NCI-H1105 (cell line): ENCODE measurements at regions not wholly inside any gene's neighbourhood (a gene's known extent, or its start where the extent isn't known, plus 50 kb on each side); places are given as distances from the start of the nearest gene placed in this dataset.
A peak's percentile ranks its signal among the peaks of the same experiment; 100 is the strongest.
"Not testable (repeated sequence)": the region's sequence is repeated elsewhere in the genome, so short reads cannot be mapped to it uniquely, and the experiment has no call there.

ENCODE experiments used
- DNase-seq: peaks from one replicate; lab custom pipeline; 2025; lab: John Stamatoyannopoulos, UW

GRCh38 chr13:55038230-55038629 lies 2009.6 kb downstream of the OLFM4 start:
- DNase-seq, result no peak

GRCh38 chr13:55053891-55054550 lies 2025.4 kb downstream of the OLFM4 start:
- DNase-seq, result not testable (repeated sequence)

- DNase-seq, result not testable (repeated sequence)
Observed at GRCh38 chr13:55055666-55056065, 2027.1 kb downstream of the OLFM4 start.

- DNase-seq, result no peak
Observed at GRCh38 chr13:55062662-55063061, 2034.0 kb downstream of the OLFM4 start.

- no peak for DNase-seq
Observed at GRCh38 chr13:55067946-55068345, 2039.3 kb downstream of the OLFM4 start.

GRCh38 chr13:55069746-55070145 lies 2041.1 kb downstream of the OLFM4 start:
- DNase-seq, result no peak

GRCh38 chr13:55073000-55073399 lies 2044.4 kb downstream of the OLFM4 start:
- no peak for DNase-seq

- no peak for DNase-seq
Observed at GRCh38 chr13:55084630-55085029, 2056.0 kb downstream of the OLFM4 start.

GRCh38 chr13:55087085-55087484 lies 2053.6 kb upstream of the PRR20A start:
- DNase-seq, result no peak

- DNase-seq, result no peak
Observed at GRCh38 chr13:55090612-55091011, 2050.1 kb upstream of the PRR20A start.

- DNase-seq, result no peak
Observed at GRCh38 chr13:55091172-55091571, 2049.5 kb upstream of the PRR20A start.

- DNase-seq, result no peak
Observed at GRCh38 chr13:55106509-55106908, 2034.2 kb upstream of the PRR20A start.

GRCh38 chr13:55120631-55121030 lies 2020.1 kb upstream of the PRR20A start:
- no peak for DNase-seq

GRCh38 chr13:55155046-55155445 lies 1985.7 kb upstream of the PRR20A start:
- peak; percentile 27 for DNase-seq

GRCh38 chr13:55159765-55160164 lies 1981.0 kb upstream of the PRR20A start:
- DNase-seq, result no peak

- DNase-seq, result peak; percentile 90
Observed at GRCh38 chr13:55160867-55161266, 1979.9 kb upstream of the PRR20A start.

- not testable (repeated sequence) for DNase-seq
Observed at GRCh38 chr13:55178582-55178981, 1962.1 kb upstream of the PRR20A start.

GRCh38 chr13:55190996-55191395 lies 1949.7 kb upstream of the PRR20A start:
- DNase-seq, result no peak

GRCh38 chr13:55199134-55199533 lies 1941.6 kb upstream of the PRR20A start:
- DNase-seq, result no peak

- no peak for DNase-seq
Observed at GRCh38 chr13:55214841-55215345, 1925.8 kb upstream of the PRR20A start.

- DNase-seq, result no peak
Observed at GRCh38 chr13:55219538-55219937, 1921.2 kb upstream of the PRR20A start.

- no peak for DNase-seq
Observed at GRCh38 chr13:55229906-55230569, 1910.7 kb upstream of the PRR20A start.

- no peak for DNase-seq
Observed at GRCh38 chr13:55230570-55230908, 1910.2 kb upstream of the PRR20A start.

- no peak for DNase-seq
Observed at GRCh38 chr13:55234311-55234710, 1906.4 kb upstream of the PRR20A start.
